ENCODE measurements at regions not wholly inside any gene's neighbourhood (a gene's known extent, or its start where the extent isn't known, plus 50 kb on each side); places are given as distances from the start of the nearest gene placed in this dataset.

DNA sequence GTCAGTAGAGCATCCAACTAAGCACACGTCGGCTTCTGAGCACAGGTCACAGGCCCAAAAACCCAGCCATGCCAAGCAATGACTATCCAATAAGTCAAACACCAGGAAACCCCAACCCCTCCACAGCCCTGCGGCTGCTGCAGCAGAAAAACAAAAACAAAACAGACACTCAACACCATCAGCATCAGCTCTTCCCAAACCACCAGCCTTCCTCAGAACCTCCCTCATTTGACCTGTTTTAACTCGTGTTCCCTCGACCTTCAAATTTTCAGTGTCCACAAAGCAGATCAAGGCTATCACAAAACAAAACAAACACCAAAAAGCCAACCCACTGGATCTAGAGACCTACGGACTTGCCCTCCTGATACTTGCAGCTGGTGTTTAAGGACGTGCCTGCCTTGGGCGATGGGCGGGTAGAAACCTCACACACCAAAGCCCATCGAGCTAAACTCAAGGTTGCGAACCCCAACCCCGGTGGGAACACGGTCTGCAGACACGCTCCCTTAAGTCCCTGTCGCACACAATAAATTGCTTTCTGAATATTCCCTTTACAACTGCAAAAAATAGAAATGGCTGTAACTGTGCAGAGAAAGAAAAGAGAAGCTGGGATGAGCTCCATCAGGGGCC is 247.1 kb upstream of the ANKRD55 start:
- TF ChIP-seq GATA2 (IDR thresholded peaks at IDR 0.05; ENCODE audit: low read depth, low read length): no peak
- no peak for TF ChIP-seq GATA3 (IDR thresholded peaks at IDR 0.05; ENCODE audit: low read depth, low read length)

Measured in SH-SY5Y (cell line).